ENCODE measurements at regions not wholly inside any gene's neighbourhood (a gene's known extent, or its start where the extent isn't known, plus 50 kb on each side); places are given as distances from the start of the nearest gene placed in this dataset.

DNA sequence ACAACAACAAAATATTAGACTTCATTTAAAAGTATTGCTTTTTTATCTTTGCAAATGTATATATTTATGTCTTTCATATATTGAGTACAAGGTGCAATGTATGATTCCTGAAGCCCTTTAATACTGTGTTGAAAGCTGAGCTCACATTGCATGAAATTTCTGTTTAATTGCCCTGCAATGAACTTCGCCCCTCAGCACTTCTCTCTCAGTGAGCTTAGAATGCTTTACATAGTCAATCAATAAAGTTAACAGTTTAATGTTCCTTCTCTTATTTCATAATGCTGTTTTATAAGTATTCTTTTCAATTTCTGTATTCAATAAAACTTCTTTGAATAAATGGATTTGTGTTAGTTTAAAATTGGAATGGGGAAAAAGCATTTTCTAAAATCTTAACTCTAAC, 607.1 kb downstream of the SOX5 start:
- Histone ChIP-seq H3K9me3 (ENCODE audit: low read length) (no peaks in the 10 kb centered on the region), H3K27ac (ENCODE audit: low read depth, low read length, poor library complexity, severe bottlenecking) (no peak overlapping the region), H3K36me3 (ENCODE audit: insufficient read depth, low read length) (no peaks in the 10 kb centered on the region), H3K9me2 (ENCODE audit: insufficient read depth, low read length) (no peaks in the 10 kb centered on the region), H3K4me1 (ENCODE audit: insufficient read depth, low read length, poor library complexity, severe bottlenecking) (no peaks in the 10 kb centered on the region), H2AFZ (ENCODE audit: low read length) (no peak overlapping the region), H4K20me1 (ENCODE audit: insufficient read depth, low read length) (no peaks in the 10 kb centered on the region), H3K79me2 (ENCODE audit: insufficient read depth, low read depth, low read length) (no peaks in the 10 kb centered on the region), H3K4me2 (ENCODE audit: low read length) (no peak overlapping the region), H3K4me3 (ENCODE audit: low read depth, low read length, poor library complexity, severe bottlenecking) (no peak overlapping the region)
- POLR2A ChIA-PET, result no interaction called here
- no peak for DNase-seq (ENCODE audit: low spot score)
- BruUV-seq (replicated peaks), result no TSS peak
- intact Hi-C loops (cut with micrococcal nuclease; ENCODE audit: unreplicated experiment), result no loop called here
- no peak for TF ChIP-seq EZH2phosphoT487 (IDR thresholded peaks at IDR 0.05; ENCODE audit: borderline replicate concordance, low read depth, low read length)
- TF ChIP-seq, protein P1, sequence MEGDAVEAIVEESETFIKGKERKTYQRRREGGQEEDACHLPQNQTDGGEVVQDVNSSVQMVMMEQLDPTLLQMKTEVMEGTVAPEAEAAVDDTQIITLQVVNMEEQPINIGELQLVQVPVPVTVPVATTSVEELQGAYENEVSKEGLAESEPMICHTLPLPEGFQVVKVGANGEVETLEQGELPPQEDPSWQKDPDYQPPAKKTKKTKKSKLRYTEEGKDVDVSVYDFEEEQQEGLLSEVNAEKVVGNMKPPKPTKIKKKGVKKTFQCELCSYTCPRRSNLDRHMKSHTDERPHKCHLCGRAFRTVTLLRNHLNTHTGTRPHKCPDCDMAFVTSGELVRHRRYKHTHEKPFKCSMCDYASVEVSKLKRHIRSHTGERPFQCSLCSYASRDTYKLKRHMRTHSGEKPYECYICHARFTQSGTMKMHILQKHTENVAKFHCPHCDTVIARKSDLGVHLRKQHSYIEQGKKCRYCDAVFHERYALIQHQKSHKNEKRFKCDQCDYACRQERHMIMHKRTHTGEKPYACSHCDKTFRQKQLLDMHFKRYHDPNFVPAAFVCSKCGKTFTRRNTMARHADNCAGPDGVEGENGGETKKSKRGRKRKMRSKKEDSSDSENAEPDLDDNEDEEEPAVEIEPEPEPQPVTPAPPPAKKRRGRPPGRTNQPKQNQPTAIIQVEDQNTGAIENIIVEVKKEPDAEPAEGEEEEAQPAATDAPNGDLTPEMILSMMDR (conservative IDR thresholded peaks at IDR 0.05; ENCODE audit: low read length), result no peak
- CTCF ChIA-PET (ENCODE audit: unreplicated experiment), result no interaction called here

DNA sequence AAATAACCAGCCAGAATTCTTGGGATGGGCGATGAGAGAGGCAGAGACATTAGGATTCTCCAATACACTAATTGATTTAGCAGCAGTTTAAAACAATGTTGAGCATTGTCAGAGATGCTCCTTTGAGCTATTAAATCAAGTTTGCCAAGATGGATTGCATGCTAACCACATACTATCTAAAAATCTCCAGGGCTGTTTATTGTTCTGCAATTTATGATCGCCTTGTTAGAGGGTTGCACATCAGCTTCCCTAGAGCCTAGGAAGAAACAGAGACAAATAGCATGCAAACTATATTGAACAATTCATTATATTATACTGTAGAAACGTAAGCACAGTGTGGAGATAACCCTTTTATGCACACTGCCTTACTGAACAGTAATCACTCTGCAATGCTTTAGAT, 599.9 kb downstream of the SOX5 start:
- intact Hi-C loops (cut with micrococcal nuclease; ENCODE audit: unreplicated experiment), result no loop called here
- no peaks in the 10 kb centered on the region for H4K20me1 ChIP-seq (ENCODE audit: insufficient read depth, low read length)
- H3K9me2 ChIP-seq (ENCODE audit: insufficient read depth, low read length), result no peaks in the 10 kb centered on the region
- TF ChIP-seq, protein P1 (conservative IDR thresholded peaks at IDR 0.05; ENCODE audit: low read length), result no peak
- BruUV-seq (replicated peaks), result no TSS peak
- no peak overlapping the region for H3K4me2 ChIP-seq (ENCODE audit: low read length)
- H3K79me2 ChIP-seq (ENCODE audit: insufficient read depth, low read depth, low read length), result no peaks in the 10 kb centered on the region
- CTCF ChIA-PET (ENCODE audit: unreplicated experiment), result no interaction called here
- no peak overlapping the region for H2AFZ ChIP-seq (ENCODE audit: low read length)
- H3K36me3 ChIP-seq (ENCODE audit: insufficient read depth, low read length), result no peaks in the 10 kb centered on the region
- no peaks in the 10 kb centered on the region for H3K4me1 ChIP-seq (ENCODE audit: insufficient read depth, low read length, poor library complexity, severe bottlenecking)
- H3K27ac ChIP-seq (ENCODE audit: low read depth, low read length, poor library complexity, severe bottlenecking), result no peak overlapping the region
- H3K9me3 ChIP-seq (ENCODE audit: low read length), result no peaks in the 10 kb centered on the region
- no peak overlapping the region for H3K4me3 ChIP-seq (ENCODE audit: low read depth, low read length, poor library complexity, severe bottlenecking)
- POLR2A ChIA-PET, result no interaction called here
- DNase-seq (ENCODE audit: low spot score), result no peak

DNA sequence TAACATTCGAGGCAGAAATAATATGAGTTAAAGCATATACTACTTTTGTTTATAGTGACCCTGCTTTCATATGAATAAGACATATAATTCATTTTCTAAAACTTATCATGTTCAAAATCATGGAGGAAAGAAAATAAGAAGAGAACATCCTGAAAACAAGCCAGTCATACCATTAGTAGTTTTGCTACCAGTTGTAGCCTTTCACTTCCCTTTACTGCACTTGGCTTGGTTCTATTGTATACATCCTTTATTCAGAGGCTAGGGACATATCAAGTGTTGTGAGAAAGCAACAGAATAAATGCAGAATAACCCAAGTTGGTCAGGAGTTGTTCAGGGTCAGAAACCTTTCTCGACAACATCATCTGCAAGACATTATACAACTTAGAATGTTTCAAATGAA, 598.7 kb downstream of the SOX5 start:
- Histone ChIP-seq H3K9me3 (ENCODE audit: low read length) (no peaks in the 10 kb centered on the region), H3K36me3 (ENCODE audit: insufficient read depth, low read length) (no peaks in the 10 kb centered on the region), H2AFZ (ENCODE audit: low read length) (no peak overlapping the region), H3K27ac (ENCODE audit: low read depth, low read length, poor library complexity, severe bottlenecking) (no peak overlapping the region), H3K9me2 (ENCODE audit: insufficient read depth, low read length) (no peaks in the 10 kb centered on the region), H3K4me1 (ENCODE audit: insufficient read depth, low read length, poor library complexity, severe bottlenecking) (no peaks in the 10 kb centered on the region), H3K4me2 (ENCODE audit: low read length) (no peak overlapping the region), H4K20me1 (ENCODE audit: insufficient read depth, low read length) (no peaks in the 10 kb centered on the region), H3K4me3 (ENCODE audit: low read depth, low read length, poor library complexity, severe bottlenecking) (no peak overlapping the region), H3K79me2 (ENCODE audit: insufficient read depth, low read depth, low read length) (no peaks in the 10 kb centered on the region)
- ChIA-PET CTCF (ENCODE audit: unreplicated experiment) (no interaction called here), POLR2A (no interaction called here)
- no TSS peak for BruUV-seq (replicated peaks)
- intact Hi-C loops (cut with micrococcal nuclease; ENCODE audit: unreplicated experiment), result no loop called here
- TF ChIP-seq, protein P1 (conservative IDR thresholded peaks at IDR 0.05; ENCODE audit: low read length), result no peak
- TF ChIP-seq EZH2phosphoT487 (IDR thresholded peaks at IDR 0.05; ENCODE audit: borderline replicate concordance, low read depth, low read length), result no peak
- DNase-seq (ENCODE audit: low spot score), result no peak
